Esophagus muscularis mucosa (tissue), 4 donors: ENCODE measurements at regions not wholly inside any gene's neighbourhood (a gene's known extent, or its start where the extent isn't known, plus 50 kb on each side); places are given as distances from the start of the nearest gene placed in this dataset.

ENCODE experiments used
- DNase-seq: peaks from one replicate; pipeline ENCODE4 v3.0.0-alpha.2; 2017; ENCODE audit errors: extremely low spot score
- H3K27ac ChIP-seq, 4 donors: fragments of 200-600 bp; sonication (generic); replicated peaks in 1 of 4; 1 replicate in 3 of 4; 2 replicates in 1 of 4; pipeline ENCODE4 v1.5.1; 2016 to 2019; ENCODE audit warnings: mild to moderate bottlenecking in 1 of 4
- H3K27me3 ChIP-seq, 4 donors: fragments of 200-600 bp; sonication (generic); one replicate each; pipeline versions ENCODE4 v1.5.1 to v1.6.0; 2016 to 2019
- H3K36me3 ChIP-seq, 4 donors: fragments of 200-600 bp; sonication (generic); one replicate each; pipeline ENCODE4 v1.5.1; 2016 to 2019
- H3K4me1 ChIP-seq, 4 donors: fragments of 200-600 bp; sonication (generic); one replicate each; pipeline ENCODE4 v1.5.1; 2016 to 2019
- H3K4me3 ChIP-seq, 4 donors: fragments of 200-600 bp; sonication (generic); 1 replicate in 2 of 4; 2 replicates in 2 of 4; pipeline ENCODE4 v1.5.1; 2016 to 2019; ENCODE audit warnings: mild to moderate bottlenecking in 4 of 4, moderate library complexity in 1 of 4
- H3K9me3 ChIP-seq, 4 donors: fragments of 200-600 bp; sonication (generic); 1 replicate in 3 of 4; 2 replicates in 1 of 4; pipeline ENCODE4 v1.5.1; 2016 to 2019
- EP300 ChIP-seq: sonication (generic); formaldehyde crosslinking; IDR thresholded peaks from one replicate; pipeline ENCODE4 v1.6.1; 2017; ENCODE audit warnings: antibody characterized with exemption
- POLR2A ChIP-seq: fragments of 450-650 bp; IDR thresholded peaks from one replicate; pipeline ENCODE4 v1.6.1; 2017; ENCODE audit warnings: antibody characterized with exemption, moderate library complexity, mild to moderate bottlenecking, low read depth
- POLR2AphosphoS5 ChIP-seq, 2 donors: sonication (generic); formaldehyde crosslinking; IDR thresholded peaks; one replicate each; pipeline ENCODE4 v1.6.1; 2017; ENCODE audit warnings: antibody characterized with exemption in 2 of 2
- WGBS: methylation state at CpG from one replicate; pipeline ENCODE4 v1.1.5; 2018; 5-methylcytosine and 5-hydroxymethylcytosine counted together
- intact Hi-C: fragments of 100-400 bp; cut with DNase I; formaldehyde crosslinking; loops from one replicate; pipeline ENCODE4 v1.15.1; 2023
- TF ChIP-seq, protein P1 (sequence below), 3 experiments: fragments of 200-600 bp in 2 of 3; fragments of 450-650 bp in 1 of 3; sonication (generic) in 2 of 3; IDR thresholded peaks; one replicate each; pipeline ENCODE4 v1.5.1; 2017 to 2019; ENCODE audit warnings: antibody characterized with exemption in 3 of 3, mild to moderate bottlenecking in 2 of 3, moderate library complexity in 1 of 3

DNA sequence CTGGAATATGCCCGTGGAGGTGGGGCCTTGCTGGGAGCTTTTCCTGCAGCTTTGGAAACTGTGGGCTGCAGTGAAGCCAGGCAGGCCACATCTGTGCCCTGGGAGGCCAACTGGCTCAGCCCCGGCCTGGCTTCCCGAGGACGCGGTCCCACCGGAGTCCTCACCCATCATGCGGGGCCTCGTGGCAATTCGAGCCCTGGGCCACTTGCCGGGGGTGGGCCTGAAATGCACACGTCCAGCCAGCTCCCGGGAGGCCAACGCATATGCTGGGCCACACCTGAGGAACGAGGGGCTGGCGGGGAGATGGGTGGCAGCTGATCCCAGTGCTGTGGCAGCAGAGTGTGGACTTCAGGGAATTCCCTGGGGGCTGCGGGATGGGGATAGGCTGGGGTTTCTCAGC is 172.4 kb upstream of the GSE1 start:
- H3K9me3 ChIP-seq = no peaks in the 10 kb centered on the region
- TF ChIP-seq EP300 (no peak), POLR2AphosphoS5 (IDR thresholded peaks at IDR 0.05) (no peak), POLR2A (no peak)
- TF ChIP-seq, protein P1, sequence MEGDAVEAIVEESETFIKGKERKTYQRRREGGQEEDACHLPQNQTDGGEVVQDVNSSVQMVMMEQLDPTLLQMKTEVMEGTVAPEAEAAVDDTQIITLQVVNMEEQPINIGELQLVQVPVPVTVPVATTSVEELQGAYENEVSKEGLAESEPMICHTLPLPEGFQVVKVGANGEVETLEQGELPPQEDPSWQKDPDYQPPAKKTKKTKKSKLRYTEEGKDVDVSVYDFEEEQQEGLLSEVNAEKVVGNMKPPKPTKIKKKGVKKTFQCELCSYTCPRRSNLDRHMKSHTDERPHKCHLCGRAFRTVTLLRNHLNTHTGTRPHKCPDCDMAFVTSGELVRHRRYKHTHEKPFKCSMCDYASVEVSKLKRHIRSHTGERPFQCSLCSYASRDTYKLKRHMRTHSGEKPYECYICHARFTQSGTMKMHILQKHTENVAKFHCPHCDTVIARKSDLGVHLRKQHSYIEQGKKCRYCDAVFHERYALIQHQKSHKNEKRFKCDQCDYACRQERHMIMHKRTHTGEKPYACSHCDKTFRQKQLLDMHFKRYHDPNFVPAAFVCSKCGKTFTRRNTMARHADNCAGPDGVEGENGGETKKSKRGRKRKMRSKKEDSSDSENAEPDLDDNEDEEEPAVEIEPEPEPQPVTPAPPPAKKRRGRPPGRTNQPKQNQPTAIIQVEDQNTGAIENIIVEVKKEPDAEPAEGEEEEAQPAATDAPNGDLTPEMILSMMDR (IDR thresholded peaks at IDR 0.05) = no peak
- 96% methylated on average over 11 of the region's 16 CpGs for WGBS
- H3K4me3 ChIP-seq = no peak overlapping the region
- H3K4me1 ChIP-seq = peaks cover 9 to 29% (median 25%) of the 10 kb centered on the region in 4 donors
- peaks cover 0 to 24% (median 3%) of the 10 kb centered on the region in 4 donors for H3K36me3 ChIP-seq
- intact Hi-C loops = no loop called here
- H3K27me3 ChIP-seq = no peaks in the 10 kb centered on the region
- no peak for DNase-seq
- no peak overlapping the region for H3K27ac ChIP-seq

DNA sequence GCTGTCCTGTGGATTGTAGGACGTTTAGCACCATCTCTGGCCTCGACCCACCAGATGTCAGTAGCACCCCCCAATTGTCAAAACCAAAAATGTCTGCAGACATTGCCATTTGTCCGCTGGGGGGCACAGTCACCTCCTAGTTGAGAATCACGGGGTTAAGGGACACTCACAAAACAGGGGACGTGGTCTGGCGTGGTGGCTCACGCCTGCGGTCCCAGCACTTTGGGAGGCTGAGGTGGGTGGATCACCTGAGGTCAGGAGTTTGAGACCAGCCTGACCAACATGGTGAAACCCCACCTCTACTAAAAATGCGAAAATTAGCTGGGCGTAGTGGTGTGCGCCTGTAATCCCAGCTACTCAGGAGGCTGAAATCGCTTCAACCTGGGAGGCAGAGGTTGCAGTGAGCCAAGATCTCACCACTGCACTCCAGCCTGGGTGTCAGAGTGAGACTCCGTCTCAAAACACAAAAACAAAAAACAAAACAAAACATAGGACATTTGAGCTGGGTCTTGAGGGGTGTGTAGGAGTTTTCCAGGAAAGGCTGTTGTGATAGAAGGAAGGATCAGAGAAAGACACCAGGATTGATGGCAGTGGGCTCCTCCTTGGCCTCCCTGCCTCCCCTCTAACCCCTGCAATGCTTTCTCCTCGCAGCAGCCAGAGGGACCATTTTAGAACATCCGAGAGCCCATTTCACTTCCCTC is 171.8 kb upstream of the GSE1 start:
- TF ChIP-seq, protein P1 (IDR thresholded peaks at IDR 0.05) = no peak
- TF ChIP-seq EP300 (no peak), POLR2A (no peak)
- 92% methylated on average over 14 of the region's 15 CpGs for WGBS
- intact Hi-C loops = no loop called here

DNA sequence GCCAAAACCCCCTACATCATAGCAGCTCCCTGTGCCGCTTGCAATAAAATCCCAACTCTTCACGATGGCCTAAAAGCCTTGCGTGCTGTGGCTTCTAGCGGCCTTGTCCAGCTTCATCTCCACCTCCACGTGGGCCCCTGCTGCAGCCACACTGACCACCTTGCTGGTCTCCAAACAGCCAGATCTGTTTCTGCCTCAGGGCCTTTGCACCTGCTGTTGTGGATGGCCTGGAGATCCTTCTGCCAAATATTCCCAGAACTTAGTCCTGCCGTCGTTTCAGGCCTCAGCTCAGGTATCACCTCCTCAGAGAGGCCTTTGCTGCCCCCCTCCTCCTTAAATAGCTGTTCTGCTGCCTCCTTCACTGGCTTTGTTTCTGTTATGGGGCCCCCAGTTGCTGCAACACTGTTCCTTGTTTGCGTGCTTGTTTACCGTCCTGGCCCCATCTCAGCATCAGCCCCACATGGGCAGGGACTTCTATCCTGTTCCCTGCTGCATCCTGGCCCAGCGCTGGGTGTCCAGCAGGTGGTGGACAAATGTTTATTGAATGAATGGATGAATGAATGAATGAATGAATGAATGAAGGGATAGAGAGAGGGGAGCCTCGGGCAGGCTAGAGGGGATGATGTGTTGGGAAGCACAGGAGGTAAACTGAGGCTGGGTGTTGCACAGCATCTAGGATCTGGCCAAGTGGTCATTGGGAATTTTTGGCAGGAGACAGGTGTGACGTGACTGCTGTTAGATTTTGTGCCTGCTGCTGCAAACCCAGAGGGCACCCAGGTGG is 171.0 kb upstream of the GSE1 start:
- Histone ChIP-seq H3K4me1 (peaks cover 4 to 25% (median 12%) of the 10 kb centered on the region in 4 donors), H3K4me3 (no peak overlapping the region), H3K36me3 (peaks cover 0 to 24% (median 3%) of the 10 kb centered on the region in 4 donors), H3K9me3 (no peaks in the 10 kb centered on the region), H3K27ac (no peak overlapping the region), H3K27me3 (no peaks in the 10 kb centered on the region)
- WGBS = 90% methylated on average over 12 of the region's 12 CpGs
- intact Hi-C loops = no loop called here
- DNase-seq = no peak
- TF ChIP-seq POLR2A (no peak), POLR2AphosphoS5 (IDR thresholded peaks at IDR 0.05) (no peak), EP300 (no peak)
- TF ChIP-seq, protein P1 (IDR thresholded peaks at IDR 0.05) = no peak

More for the DNA sequence above, 171.8 kb upstream of the GSE1 start:
- H3K27me3 ChIP-seq = no peaks in the 10 kb centered on the region
- no peak overlapping the region for H3K27ac ChIP-seq
- no peaks in the 10 kb centered on the region for H3K9me3 ChIP-seq
- no peak overlapping the region for H3K4me3 ChIP-seq
- no peak for DNase-seq
- H3K36me3 ChIP-seq = peaks cover 0 to 24% (median 3%) of the 10 kb centered on the region in 4 donors
- peaks cover 9 to 26% (median 19%) of the 10 kb centered on the region in 4 donors for H3K4me1 ChIP-seq

DNA sequence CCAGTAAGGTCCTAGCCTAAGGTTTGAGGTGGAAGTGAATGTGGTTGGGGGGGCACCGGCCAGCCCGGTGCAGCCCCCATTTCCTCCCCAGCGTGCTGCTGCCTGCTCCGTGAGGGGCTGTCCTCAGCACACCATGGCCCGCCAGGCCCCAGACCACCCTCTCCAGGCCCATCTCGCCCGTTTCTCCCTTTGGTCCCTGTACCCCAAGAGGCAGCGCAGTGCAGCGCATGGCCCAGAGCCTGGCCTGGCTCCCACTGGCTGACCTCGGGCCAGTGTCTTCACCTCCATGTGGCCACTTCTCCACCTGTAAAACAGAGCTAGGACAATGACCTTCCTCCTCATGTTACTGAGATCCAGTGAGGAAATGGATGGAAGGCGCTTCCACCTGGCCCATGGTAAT is 170.0 kb upstream of the GSE1 start:
- Histone ChIP-seq H3K27me3 (no peaks in the 10 kb centered on the region), H3K36me3 (peaks cover 0 to 24% (median 3%) of the 10 kb centered on the region in 4 donors), H3K27ac (no peak overlapping the region), H3K4me3 (no peak overlapping the region), H3K4me1 (peaks cover 2 to 19% (median 7%) of the 10 kb centered on the region in 4 donors), H3K9me3 (no peaks in the 10 kb centered on the region)
- DNase-seq = no peak
- no peak for TF ChIP-seq POLR2A
- no peak for TF ChIP-seq EP300
- TF ChIP-seq, protein P1 (IDR thresholded peaks at IDR 0.05) = no peak
- TF ChIP-seq POLR2AphosphoS5 (IDR thresholded peaks at IDR 0.05) = no peak
- intact Hi-C loops = no loop called here
- WGBS = 91% methylated on average over 9 of the region's 11 CpGs
